ENCODE measurements at regions not wholly inside any gene's neighbourhood (a gene's known extent, or its start where the extent isn't known, plus 50 kb on each side); places are given as distances from the start of the nearest gene placed in this dataset.

GRCh38 chr6:23747239-23747638 lies 378.8 kb upstream of the NRSN1 start:
- TF ChIP-seq FOXO4 (CRISPR knock-in tag; conservative IDR thresholded peaks at IDR 0.05) (no peak), ZMAT3 (CRISPR knock-in tag; conservative IDR thresholded peaks at IDR 0.05) (no peak), ZNF124 (CRISPR knock-in tag; IDR thresholded peaks at IDR 0.05) (no peak)
- Histone ChIP-seq H4K20me1 (ENCODE audit: insufficient read depth, low read length) (no peaks in the 10 kb centered on the region), H3K4me1 (ENCODE audit: insufficient read depth, low read length) (no peaks in the 10 kb centered on the region), H3K4me3 (replicated peaks in 1 of 3; ENCODE audit: insufficient read depth in 1 of 3, low read depth in 2 of 3, low read length in 3 of 3) (no peak overlapping the region), H3K9me3 (ENCODE audit: low read length) (no peaks in the 10 kb centered on the region), H3K9ac (ENCODE audit: insufficient read depth, low read depth, low read length) (no peak overlapping the region), H3K36me3 (replicated peaks in 1 of 2; ENCODE audit: control insufficient read depth in 1 of 2, insufficient read depth in 2 of 2, low read length in 2 of 2) (no peaks in the 10 kb centered on the region), H3K27ac (ENCODE audit: extremely low read length, insufficient read depth, low read length) (no peak overlapping the region), H3K79me2 (ENCODE audit: insufficient read depth, low read length) (no peaks in the 10 kb centered on the region), H3K27me3 (ENCODE audit: control insufficient read depth in 1 of 2, insufficient read depth in 2 of 2, low read length in 2 of 2) (no peaks in the 10 kb centered on the region), H3K4me2 (ENCODE audit: low read depth, low read length) (no peak overlapping the region), H2AFZ (ENCODE audit: low read length) (no peak overlapping the region)
- BruUV-seq (replicated peaks) = no TSS peak
- ATAC-seq (no peak), FAIRE-seq (no peak), DNase-seq (ENCODE audit: low spot score) (no peak)
- POLR2A ChIA-PET = no interaction called here
- in situ Hi-C loops (cut with HindIII; ENCODE audit: extremely low pct_ligation_motif_present, low pct_unique_long_range_greater_than_20kb) = no loop called here
- CTCF ChIA-PET (ENCODE audit: low intra/inter-chr PET ratio, low total read pairs) = no interaction called here
- 7% methylated on average over 5 of the region's 5 CpGs for WGBS (ENCODE audit: low lambda C conversion rate)
- intact Hi-C loops (cut with micrococcal nuclease; ENCODE audit: unreplicated experiment) = no loop called here

- 0% methylated on average over 1 of the region's 1 CpG for WGBS (ENCODE audit: low lambda C conversion rate)
- no peaks in the 10 kb centered on the region for H3K79me2 ChIP-seq (ENCODE audit: insufficient read depth, low read length)
- peaks cover 7% of the 10 kb centered on the region; the same call in 1 of the 2 replicates for H3K9me3 ChIP-seq (ENCODE audit: low read length)
- no peaks in the 10 kb centered on the region for H4K20me1 ChIP-seq (ENCODE audit: insufficient read depth, low read length)
- ATAC-seq (no peak), FAIRE-seq (no peak), DNase-seq (ENCODE audit: low spot score) (no peak)
- H3K9ac ChIP-seq (ENCODE audit: insufficient read depth, low read depth, low read length) = no peak overlapping the region
- H3K4me3 ChIP-seq (replicated peaks in 1 of 3; ENCODE audit: insufficient read depth in 1 of 3, low read depth in 2 of 3, low read length in 3 of 3) = no peak overlapping the region
- no peak overlapping the region for H3K4me2 ChIP-seq (ENCODE audit: low read depth, low read length)
- in situ Hi-C loops (cut with HindIII; ENCODE audit: extremely low pct_ligation_motif_present, low pct_unique_long_range_greater_than_20kb) (no loop called here), intact Hi-C loops (cut with micrococcal nuclease; ENCODE audit: unreplicated experiment) (no loop called here)
- no TSS peak for BruUV-seq (replicated peaks)
- H3K4me1 ChIP-seq (ENCODE audit: insufficient read depth, low read length) = no peaks in the 10 kb centered on the region
- ChIA-PET CTCF (ENCODE audit: low intra/inter-chr PET ratio, low total read pairs) (no interaction called here), POLR2A (no interaction called here)
- H2AFZ ChIP-seq (ENCODE audit: low read length) = no peak overlapping the region
- H3K27ac ChIP-seq (ENCODE audit: extremely low read length, insufficient read depth, low read length) = no peak overlapping the region
- H3K36me3 ChIP-seq (replicated peaks in 1 of 2; ENCODE audit: control insufficient read depth in 1 of 2, insufficient read depth in 2 of 2, low read length in 2 of 2) = no peaks in the 10 kb centered on the region
- no peaks in the 10 kb centered on the region for H3K27me3 ChIP-seq (ENCODE audit: control insufficient read depth in 1 of 2, insufficient read depth in 2 of 2, low read length in 2 of 2)
- TF ChIP-seq KLF6 (CRISPR knock-in tag; IDR thresholded peaks at IDR 0.05) = no peak
- TF ChIP-seq KLF16 (CRISPR knock-in tag; IDR thresholded peaks at IDR 0.05) = no peak
Measured at GRCh38 chr6:23752414-23752813, 373.6 kb upstream of the NRSN1 start.

Data from HepG2 (cell line).